ENCODE measurements at regions not wholly inside any gene's neighbourhood (a gene's known extent, or its start where the extent isn't known, plus 50 kb on each side); places are given as distances from the start of the nearest gene placed in this dataset.

GRCh38 chr3:59126446-59126845 lies 76.6 kb upstream of the CFAP20DC start:
- no peak overlapping the region for H3K4me3 ChIP-seq (ENCODE audit: low read depth, low read length)
- TF ChIP-seq, protein P1, sequence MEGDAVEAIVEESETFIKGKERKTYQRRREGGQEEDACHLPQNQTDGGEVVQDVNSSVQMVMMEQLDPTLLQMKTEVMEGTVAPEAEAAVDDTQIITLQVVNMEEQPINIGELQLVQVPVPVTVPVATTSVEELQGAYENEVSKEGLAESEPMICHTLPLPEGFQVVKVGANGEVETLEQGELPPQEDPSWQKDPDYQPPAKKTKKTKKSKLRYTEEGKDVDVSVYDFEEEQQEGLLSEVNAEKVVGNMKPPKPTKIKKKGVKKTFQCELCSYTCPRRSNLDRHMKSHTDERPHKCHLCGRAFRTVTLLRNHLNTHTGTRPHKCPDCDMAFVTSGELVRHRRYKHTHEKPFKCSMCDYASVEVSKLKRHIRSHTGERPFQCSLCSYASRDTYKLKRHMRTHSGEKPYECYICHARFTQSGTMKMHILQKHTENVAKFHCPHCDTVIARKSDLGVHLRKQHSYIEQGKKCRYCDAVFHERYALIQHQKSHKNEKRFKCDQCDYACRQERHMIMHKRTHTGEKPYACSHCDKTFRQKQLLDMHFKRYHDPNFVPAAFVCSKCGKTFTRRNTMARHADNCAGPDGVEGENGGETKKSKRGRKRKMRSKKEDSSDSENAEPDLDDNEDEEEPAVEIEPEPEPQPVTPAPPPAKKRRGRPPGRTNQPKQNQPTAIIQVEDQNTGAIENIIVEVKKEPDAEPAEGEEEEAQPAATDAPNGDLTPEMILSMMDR (IDR thresholded peaks at IDR 0.05; ENCODE audit: low read depth, low read length): no peak

- TF ChIP-seq, protein P1 (IDR thresholded peaks at IDR 0.05; ENCODE audit: low read depth, low read length): 0 out of 2 replicates have a peak, but pooled peaks have one; percentile 5
- no peak overlapping the region for H3K4me3 ChIP-seq (ENCODE audit: low read depth, low read length)
Measured at GRCh38 chr3:59121346-59122144, 71.7 kb upstream of the CFAP20DC start.

GRCh38 chr3:59118928-59119327 lies 69.1 kb upstream of the CFAP20DC start:
- TF ChIP-seq, protein P1 (IDR thresholded peaks at IDR 0.05; ENCODE audit: low read depth, low read length): no peak
- no peak overlapping the region for H3K4me3 ChIP-seq (ENCODE audit: low read depth, low read length)

- H3K4me3 ChIP-seq (ENCODE audit: low read depth, low read length): no peak overlapping the region
- TF ChIP-seq, protein P1 (IDR thresholded peaks at IDR 0.05; ENCODE audit: low read depth, low read length): no peak
Measured at GRCh38 chr3:59117396-59117795, 67.6 kb upstream of the CFAP20DC start.

- TF ChIP-seq, protein P1 (IDR thresholded peaks at IDR 0.05; ENCODE audit: low read depth, low read length): no peak
- H3K4me3 ChIP-seq (ENCODE audit: low read depth, low read length): peak overlapping the region; percentile 33
Measured at GRCh38 chr3:59116233-59116537, 66.4 kb upstream of the CFAP20DC start.

GRCh38 chr3:59115364-59116232 lies 65.8 kb upstream of the CFAP20DC start:
- TF ChIP-seq, protein P1 (IDR thresholded peaks at IDR 0.05; ENCODE audit: low read depth, low read length): no peak
- peak overlapping the region; percentile 33 for H3K4me3 ChIP-seq (ENCODE audit: low read depth, low read length)

Data from WI38 (cell line).